Osteocyte (in vitro differentiated cells): ENCODE measurements at regions not wholly inside any gene's neighbourhood (a gene's known extent, or its start where the extent isn't known, plus 50 kb on each side); places are given as distances from the start of the nearest gene placed in this dataset.
A peak's percentile ranks its signal among the peaks of the same experiment; 100 is the strongest.

ENCODE experiments used
- DNase-seq: peaks from one replicate; pipeline ENCODE4 v3.0.0; 2021; ENCODE audit warnings: mixed read lengths; ENCODE audit not compliant: unreplicated experiment; ENCODE audit errors: extremely low spot score
- H3K27ac Mint-ChIP-seq: one replicate; pipeline ENCODE4 v1.8.0; 2021; ENCODE audit warnings: mild to moderate bottlenecking, mixed read lengths; ENCODE audit not compliant: unreplicated experiment
- H3K27me3 Mint-ChIP-seq: one replicate; pipeline ENCODE4 v1.8.0; 2021; ENCODE audit warnings: mixed read lengths; ENCODE audit not compliant: unreplicated experiment
- H3K36me3 Mint-ChIP-seq: one replicate; pipeline ENCODE4 v1.8.0; 2021; ENCODE audit warnings: mixed read lengths; ENCODE audit not compliant: unreplicated experiment
- H3K4me1 Mint-ChIP-seq: one replicate; pipeline ENCODE4 v1.8.0; 2021; ENCODE audit warnings: mixed read lengths; ENCODE audit not compliant: unreplicated experiment
- H3K4me3 Mint-ChIP-seq: one replicate; pipeline ENCODE4 v1.8.0; 2021; ENCODE audit warnings: mild to moderate bottlenecking, moderate library complexity, mixed read lengths; ENCODE audit not compliant: unreplicated experiment
- H3K9me3 Mint-ChIP-seq: one replicate; pipeline ENCODE4 v1.8.0; 2021; ENCODE audit warnings: mixed read lengths; ENCODE audit not compliant: unreplicated experiment
- TF ChIP-seq, protein P1 (sequence below): fragments of 200-600 bp; sonication (generic); IDR thresholded peaks from 2 replicates; pipeline ENCODE4 v1.5.0; 2021; ENCODE audit warnings: antibody characterized with exemption, mild to moderate bottlenecking, moderate library complexity

DNA sequence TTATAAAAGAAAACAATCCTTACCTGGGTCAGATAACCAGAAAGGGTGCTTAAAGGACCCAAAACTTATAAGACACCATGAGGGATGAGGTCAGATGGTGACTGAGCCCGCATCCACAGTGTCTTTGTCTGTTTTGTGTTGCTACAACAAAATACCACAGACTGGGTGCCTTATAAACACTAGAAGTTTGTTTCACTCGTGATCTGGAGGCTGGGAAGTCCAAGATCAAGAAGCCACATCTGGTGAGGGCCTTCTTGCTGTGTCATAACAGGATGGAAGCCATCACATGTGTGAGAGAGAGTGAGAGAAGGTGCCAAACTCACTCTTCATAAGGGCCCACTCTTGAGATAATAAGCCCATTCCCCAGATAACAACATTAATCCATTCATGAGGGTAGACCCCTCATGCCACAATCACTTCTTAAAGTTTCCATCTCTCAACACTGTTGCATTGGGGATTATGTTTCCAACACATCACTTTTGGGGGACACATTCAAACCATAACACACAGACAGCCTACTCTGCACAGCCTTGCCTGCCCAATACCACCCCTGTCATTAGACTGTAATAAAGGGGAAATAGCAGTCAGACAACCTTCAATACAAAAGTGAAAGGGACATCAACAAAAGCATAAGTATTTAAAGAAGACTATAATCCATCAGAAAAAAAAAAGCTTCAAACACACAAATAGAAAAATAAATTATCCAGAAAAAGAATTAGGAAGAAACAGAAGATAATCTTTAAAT lies 249.8 kb downstream of the ANAPC1 start:
- no peak for DNase-seq
- Mint-ChIP-seq H3K4me3 (no peak overlapping the region), H3K27me3 (no peaks in the 10 kb centered on the region), H3K4me1 (peaks cover 7% of the 10 kb centered on the region), H3K27ac (no peak overlapping the region), H3K9me3 (peaks cover 29% of the 10 kb centered on the region), H3K36me3 (peaks cover 4% of the 10 kb centered on the region)
- TF ChIP-seq, protein P1, sequence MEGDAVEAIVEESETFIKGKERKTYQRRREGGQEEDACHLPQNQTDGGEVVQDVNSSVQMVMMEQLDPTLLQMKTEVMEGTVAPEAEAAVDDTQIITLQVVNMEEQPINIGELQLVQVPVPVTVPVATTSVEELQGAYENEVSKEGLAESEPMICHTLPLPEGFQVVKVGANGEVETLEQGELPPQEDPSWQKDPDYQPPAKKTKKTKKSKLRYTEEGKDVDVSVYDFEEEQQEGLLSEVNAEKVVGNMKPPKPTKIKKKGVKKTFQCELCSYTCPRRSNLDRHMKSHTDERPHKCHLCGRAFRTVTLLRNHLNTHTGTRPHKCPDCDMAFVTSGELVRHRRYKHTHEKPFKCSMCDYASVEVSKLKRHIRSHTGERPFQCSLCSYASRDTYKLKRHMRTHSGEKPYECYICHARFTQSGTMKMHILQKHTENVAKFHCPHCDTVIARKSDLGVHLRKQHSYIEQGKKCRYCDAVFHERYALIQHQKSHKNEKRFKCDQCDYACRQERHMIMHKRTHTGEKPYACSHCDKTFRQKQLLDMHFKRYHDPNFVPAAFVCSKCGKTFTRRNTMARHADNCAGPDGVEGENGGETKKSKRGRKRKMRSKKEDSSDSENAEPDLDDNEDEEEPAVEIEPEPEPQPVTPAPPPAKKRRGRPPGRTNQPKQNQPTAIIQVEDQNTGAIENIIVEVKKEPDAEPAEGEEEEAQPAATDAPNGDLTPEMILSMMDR = no peak

DNA sequence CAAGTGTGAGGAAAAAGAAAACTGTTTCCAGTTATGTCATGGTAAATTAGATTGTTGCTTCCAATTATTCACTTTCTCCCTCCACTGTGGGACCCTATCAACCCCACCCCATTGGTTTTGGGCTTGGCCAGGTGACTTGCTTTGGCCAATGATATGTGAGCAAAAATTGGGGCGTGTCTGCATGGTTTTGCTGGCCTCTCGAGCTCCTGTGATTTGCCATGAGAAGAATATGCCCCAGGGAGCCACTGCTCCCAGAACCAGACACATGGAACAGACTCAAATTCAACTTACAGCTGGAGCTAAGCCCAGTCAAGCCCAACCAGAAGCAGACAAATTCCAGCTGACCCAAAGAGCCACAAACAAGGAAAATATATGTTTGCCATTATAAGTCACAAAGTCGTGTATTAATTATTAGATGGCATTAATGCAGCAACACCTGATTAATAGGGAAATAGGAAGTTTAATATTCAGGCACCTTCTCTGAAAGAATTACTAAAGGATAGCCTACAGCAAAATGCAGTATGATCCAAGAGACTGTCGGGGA lies 248.9 kb downstream of the ANAPC1 start:
- Mint-ChIP-seq H3K4me1 (peaks cover 7% of the 10 kb centered on the region), H3K27ac (peak overlapping the region; percentile 23), H3K27me3 (no peaks in the 10 kb centered on the region), H3K36me3 (peaks cover 4% of the 10 kb centered on the region), H3K4me3 (no peak overlapping the region), H3K9me3 (peaks cover 29% of the 10 kb centered on the region)
- TF ChIP-seq, protein P1 = no peak
- DNase-seq = no peak

DNA sequence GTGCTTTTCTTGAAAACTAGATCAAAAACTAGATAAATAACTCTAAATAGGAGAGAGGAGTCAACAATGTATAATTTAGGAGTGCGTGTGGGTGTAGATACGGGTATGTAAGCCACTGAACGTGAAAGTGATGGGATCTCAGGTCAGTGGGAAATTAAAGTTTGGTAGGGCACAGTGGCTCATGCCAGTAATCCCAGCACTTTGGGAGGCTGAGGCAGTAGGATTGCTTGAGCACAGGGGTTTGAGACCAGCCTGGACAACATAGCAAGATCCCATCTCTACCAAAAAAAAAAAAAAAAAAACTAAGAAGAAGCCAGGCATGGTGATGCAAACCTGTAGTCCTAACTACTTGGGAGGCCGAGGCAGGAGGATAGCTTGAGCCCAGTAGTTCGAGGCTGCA lies 247.1 kb downstream of the ANAPC1 start:
- no peak for DNase-seq
- no peak overlapping the region for H3K27ac Mint-ChIP-seq
- TF ChIP-seq, protein P1 = no peak
- peaks cover 24% of the 10 kb centered on the region for H3K9me3 Mint-ChIP-seq
- peaks cover 7% of the 10 kb centered on the region for H3K4me1 Mint-ChIP-seq
- no peaks in the 10 kb centered on the region for H3K27me3 Mint-ChIP-seq
- H3K36me3 Mint-ChIP-seq = peaks cover 2% of the 10 kb centered on the region
- H3K4me3 Mint-ChIP-seq = no peak overlapping the region

DNA sequence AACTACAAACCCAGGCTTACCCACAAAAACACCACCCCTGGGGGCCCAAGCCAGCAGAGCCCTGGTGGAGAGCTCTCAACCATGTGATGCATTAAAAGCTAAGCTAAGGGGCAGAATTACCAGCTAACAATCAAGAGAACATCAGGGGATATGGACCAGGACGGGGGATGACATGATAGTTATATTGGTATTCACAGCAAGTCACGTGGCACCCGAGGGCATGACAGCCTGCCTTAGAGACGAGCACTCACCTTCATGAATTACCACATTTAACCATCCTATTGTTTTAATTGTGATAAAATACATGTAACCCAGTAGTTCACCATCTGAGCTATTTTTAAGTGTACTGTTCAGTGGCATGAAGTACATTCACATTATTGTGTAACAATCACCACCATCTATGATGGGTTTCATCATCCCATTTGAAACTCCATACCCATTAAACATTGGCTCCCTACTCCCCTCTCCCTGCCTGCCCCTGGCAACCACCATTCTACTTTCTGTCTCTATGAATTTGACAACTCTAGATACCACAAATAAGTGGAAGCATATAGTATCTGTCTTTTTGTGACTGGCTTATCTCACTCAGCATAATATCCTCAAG lies 245.6 kb downstream of the ANAPC1 start:
- Mint-ChIP-seq H3K27me3 (no peaks in the 10 kb centered on the region), H3K27ac (no peak overlapping the region), H3K4me1 (peaks cover 7% of the 10 kb centered on the region), H3K9me3 (peaks cover 24% of the 10 kb centered on the region), H3K4me3 (no peak overlapping the region), H3K36me3 (peaks cover 2% of the 10 kb centered on the region)
- TF ChIP-seq, protein P1 = no peak
- DNase-seq = no peak

DNA sequence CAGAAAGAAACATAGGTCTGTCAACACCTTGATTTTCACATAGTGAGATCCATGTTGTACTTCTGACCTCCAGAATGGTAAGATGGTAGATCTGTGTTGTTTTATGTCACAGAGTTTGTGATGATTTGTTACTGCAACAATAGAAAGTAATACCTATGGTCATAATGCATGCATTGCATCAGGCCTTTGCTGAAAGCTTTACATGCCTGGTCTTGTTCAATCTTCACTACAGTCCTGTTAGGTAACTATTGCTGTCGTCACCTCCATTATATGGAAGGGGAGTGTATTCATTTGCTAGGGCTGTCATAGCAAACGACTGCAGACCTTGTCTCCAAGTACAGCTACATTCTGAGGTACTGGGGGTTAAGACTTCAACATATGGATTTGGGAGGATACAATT lies 243.5 kb downstream of the ANAPC1 start:
- Mint-ChIP-seq H3K27me3 (peaks cover 3% of the 10 kb centered on the region), H3K36me3 (peaks cover 5% of the 10 kb centered on the region), H3K9me3 (peaks cover 23% of the 10 kb centered on the region), H3K27ac (no peak overlapping the region), H3K4me3 (no peak overlapping the region), H3K4me1 (no peaks in the 10 kb centered on the region)
- DNase-seq = no peak
- TF ChIP-seq, protein P1 = no peak
